ENCODE measurements at regions not wholly inside any gene's neighbourhood (a gene's known extent, or its start where the extent isn't known, plus 50 kb on each side); places are given as distances from the start of the nearest gene placed in this dataset.

DNA sequence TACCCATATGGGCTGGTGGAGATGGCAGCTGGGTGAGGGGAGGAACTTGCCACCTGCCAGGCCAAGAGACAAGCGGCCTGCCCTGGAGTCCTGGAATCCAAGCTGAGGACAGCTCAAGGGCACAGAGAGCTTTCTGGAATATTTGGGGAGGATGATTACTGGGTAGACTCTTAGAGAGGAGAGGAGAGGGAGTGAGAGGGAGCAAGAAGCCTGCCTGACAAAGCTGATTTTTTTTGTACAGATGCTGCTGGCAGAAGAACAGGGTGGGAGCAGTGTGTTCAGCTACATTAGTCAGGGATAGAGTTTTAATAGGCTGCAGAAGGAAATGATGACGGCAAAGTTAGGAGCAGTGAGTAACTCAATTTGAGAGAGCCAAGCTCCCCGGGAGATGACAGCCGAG, 299.3 kb downstream of the NXPE2 start:
- intact Hi-C loops (cut with micrococcal nuclease): no loop called here
- Histone ChIP-seq H4K20me1 (ENCODE audit: insufficient read depth) (no peaks in the 10 kb centered on the region), H3K27me3 (ENCODE audit: insufficient read depth, low read length) (no peaks in the 10 kb centered on the region), H3K9ac (ENCODE audit: low read length) (no peak overlapping the region), H3K9me3 (ENCODE audit: control insufficient read depth in 1 of 2, insufficient read depth in 1 of 2, low read depth in 1 of 2, low read length in 2 of 2) (peaks cover 0 to 3% of the 10 kb centered on the region in 2 experiments; a peak in 2 of 4 replicates), H3K4me1 (ENCODE audit: control insufficient read depth in 1 of 2, insufficient read depth in 2 of 2, low read length in 2 of 2) (no peaks in the 10 kb centered on the region), H3K36me3 (ENCODE audit: control insufficient read depth in 1 of 2, insufficient read depth in 2 of 2, low read length in 2 of 2) (no peaks in the 10 kb centered on the region), H3K4me2 (ENCODE audit: low read length) (no peak overlapping the region), H2AFZ (ENCODE audit: low read depth, low read length, poor library complexity, severe bottlenecking) (no peak overlapping the region), H3K9me2 (ENCODE audit: insufficient read depth) (no peaks in the 10 kb centered on the region), H3K79me2 (ENCODE audit: insufficient read depth, low read length) (no peaks in the 10 kb centered on the region), H3K27ac (ENCODE audit: low read depth, low read length) (no peak overlapping the region), H3K4me3 (replicated peaks in 1 of 2; ENCODE audit: low read depth in 1 of 2, low read length in 2 of 2) (no peak overlapping the region)
- ChIA-PET POLR2A (no interaction called here), CTCF (no interaction called here), RAD21 (ENCODE audit: low non-redundant PET in 1 of 2, low total read pairs in 2 of 2, uncharacterized antibody in 2 of 2, unreplicated experiment in 2 of 2) (no interaction called here)
- TF ChIP-seq EZH2phosphoT487 (IDR thresholded peaks at IDR 0.05; ENCODE audit: borderline replicate concordance) (no peak), SP1 (IDR thresholded peaks at IDR 0.05; ENCODE audit: low read depth) (no peak), FOSL1 (IDR thresholded peaks at IDR 0.05; ENCODE audit: low read depth) (no peak), SIN3A (IDR thresholded peaks at IDR 0.05; ENCODE audit: low read depth) (no peak), POLR2AphosphoS5 (IDR thresholded peaks at IDR 0.05; ENCODE audit: low read depth, low read length) (no peak)
- DNase-seq (ENCODE audit: low read depth, low spot score): no peak
- no TSS peak for BruUV-seq (replicated peaks)
- ATAC-seq: no peak

DNA sequence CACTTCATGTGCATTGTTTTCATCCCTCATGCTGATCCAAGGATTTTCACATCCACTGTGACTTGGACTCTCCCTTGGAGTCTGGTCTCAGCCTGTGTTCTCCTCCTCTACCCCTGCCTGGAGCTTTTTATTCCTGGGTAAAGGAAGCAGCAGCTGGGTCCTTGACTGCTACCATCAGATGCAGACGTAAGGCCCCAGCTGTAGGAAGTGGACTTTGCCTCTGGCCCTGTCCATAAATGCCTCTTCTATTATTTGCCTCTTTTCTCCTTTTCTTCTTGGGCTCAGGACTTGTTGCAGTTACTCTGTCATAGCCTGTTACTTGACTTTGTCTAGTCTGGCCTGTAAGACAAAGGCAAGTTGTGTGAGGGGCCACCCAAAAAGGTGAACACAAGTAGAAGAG, 303.8 kb downstream of the NXPE2 start:
- Histone ChIP-seq H3K27ac (ENCODE audit: low read depth, low read length) (no peak overlapping the region), H3K9me3 (ENCODE audit: control insufficient read depth in 1 of 2, insufficient read depth in 1 of 2, low read depth in 1 of 2, low read length in 2 of 2) (peaks cover 0 to 3% of the 10 kb centered on the region in 2 experiments; a peak in 2 of 4 replicates), H3K9me2 (ENCODE audit: insufficient read depth) (no peaks in the 10 kb centered on the region), H3K79me2 (ENCODE audit: insufficient read depth, low read length) (no peaks in the 10 kb centered on the region), H3K27me3 (ENCODE audit: insufficient read depth, low read length) (no peaks in the 10 kb centered on the region), H3K4me1 (ENCODE audit: control insufficient read depth in 1 of 2, insufficient read depth in 2 of 2, low read length in 2 of 2) (no peaks in the 10 kb centered on the region), H3K36me3 (ENCODE audit: control insufficient read depth in 1 of 2, insufficient read depth in 2 of 2, low read length in 2 of 2) (no peaks in the 10 kb centered on the region), H2AFZ (ENCODE audit: low read depth, low read length, poor library complexity, severe bottlenecking) (no peak overlapping the region), H3K4me3 (replicated peaks in 1 of 2; ENCODE audit: low read depth in 1 of 2, low read length in 2 of 2) (no peak overlapping the region), H3K4me2 (ENCODE audit: low read length) (no peak overlapping the region), H4K20me1 (ENCODE audit: insufficient read depth) (no peaks in the 10 kb centered on the region), H3K9ac (ENCODE audit: low read length) (no peak overlapping the region)
- DNase-seq (ENCODE audit: low read depth, low spot score): no peak
- BruUV-seq (replicated peaks): no TSS peak
- CTCF ChIA-PET: no interaction called here
- POLR2A ChIA-PET: no interaction called here
- RAD21 ChIA-PET (ENCODE audit: low non-redundant PET in 1 of 2, low total read pairs in 2 of 2, uncharacterized antibody in 2 of 2, unreplicated experiment in 2 of 2): no interaction called here
- intact Hi-C loops (cut with micrococcal nuclease): no loop called here
- ATAC-seq: no peak
- TF ChIP-seq FOSL1 (IDR thresholded peaks at IDR 0.05; ENCODE audit: low read depth) (no peak), SRF (IDR thresholded peaks at IDR 0.05; ENCODE audit: low read depth) (no peak), CBX3 (IDR thresholded peaks at IDR 0.05; ENCODE audit: low read depth) (no peak), EGR1 (IDR thresholded peaks at IDR 0.05; ENCODE audit: low read depth) (no peak), JUND (IDR thresholded peaks at IDR 0.05) (no peak), ZFX (IDR thresholded peaks at IDR 0.05) (no peak), EZH2phosphoT487 (IDR thresholded peaks at IDR 0.05; ENCODE audit: borderline replicate concordance) (no peak), ELF1 (IDR thresholded peaks at IDR 0.05; ENCODE audit: borderline replicate concordance, low read depth) (no peak), EZH2 (IDR thresholded peaks at IDR 0.05) (no peak), ZNF274 (IDR thresholded peaks at IDR 0.05; ENCODE audit: low read depth, low read length) (no peak)
- TF ChIP-seq, protein P1, sequence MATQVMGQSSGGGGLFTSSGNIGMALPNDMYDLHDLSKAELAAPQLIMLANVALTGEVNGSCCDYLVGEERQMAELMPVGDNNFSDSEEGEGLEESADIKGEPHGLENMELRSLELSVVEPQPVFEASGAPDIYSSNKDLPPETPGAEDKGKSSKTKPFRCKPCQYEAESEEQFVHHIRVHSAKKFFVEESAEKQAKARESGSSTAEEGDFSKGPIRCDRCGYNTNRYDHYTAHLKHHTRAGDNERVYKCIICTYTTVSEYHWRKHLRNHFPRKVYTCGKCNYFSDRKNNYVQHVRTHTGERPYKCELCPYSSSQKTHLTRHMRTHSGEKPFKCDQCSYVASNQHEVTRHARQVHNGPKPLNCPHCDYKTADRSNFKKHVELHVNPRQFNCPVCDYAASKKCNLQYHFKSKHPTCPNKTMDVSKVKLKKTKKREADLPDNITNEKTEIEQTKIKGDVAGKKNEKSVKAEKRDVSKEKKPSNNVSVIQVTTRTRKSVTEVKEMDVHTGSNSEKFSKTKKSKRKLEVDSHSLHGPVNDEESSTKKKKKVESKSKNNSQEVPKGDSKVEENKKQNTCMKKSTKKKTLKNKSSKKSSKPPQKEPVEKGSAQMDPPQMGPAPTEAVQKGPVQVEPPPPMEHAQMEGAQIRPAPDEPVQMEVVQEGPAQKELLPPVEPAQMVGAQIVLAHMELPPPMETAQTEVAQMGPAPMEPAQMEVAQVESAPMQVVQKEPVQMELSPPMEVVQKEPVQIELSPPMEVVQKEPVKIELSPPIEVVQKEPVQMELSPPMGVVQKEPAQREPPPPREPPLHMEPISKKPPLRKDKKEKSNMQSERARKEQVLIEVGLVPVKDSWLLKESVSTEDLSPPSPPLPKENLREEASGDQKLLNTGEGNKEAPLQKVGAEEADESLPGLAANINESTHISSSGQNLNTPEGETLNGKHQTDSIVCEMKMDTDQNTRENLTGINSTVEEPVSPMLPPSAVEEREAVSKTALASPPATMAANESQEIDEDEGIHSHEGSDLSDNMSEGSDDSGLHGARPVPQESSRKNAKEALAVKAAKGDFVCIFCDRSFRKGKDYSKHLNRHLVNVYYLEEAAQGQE (IDR thresholded peaks at IDR 0.05; ENCODE audit: low read depth): no peak
- TF ChIP-seq, protein P2, sequence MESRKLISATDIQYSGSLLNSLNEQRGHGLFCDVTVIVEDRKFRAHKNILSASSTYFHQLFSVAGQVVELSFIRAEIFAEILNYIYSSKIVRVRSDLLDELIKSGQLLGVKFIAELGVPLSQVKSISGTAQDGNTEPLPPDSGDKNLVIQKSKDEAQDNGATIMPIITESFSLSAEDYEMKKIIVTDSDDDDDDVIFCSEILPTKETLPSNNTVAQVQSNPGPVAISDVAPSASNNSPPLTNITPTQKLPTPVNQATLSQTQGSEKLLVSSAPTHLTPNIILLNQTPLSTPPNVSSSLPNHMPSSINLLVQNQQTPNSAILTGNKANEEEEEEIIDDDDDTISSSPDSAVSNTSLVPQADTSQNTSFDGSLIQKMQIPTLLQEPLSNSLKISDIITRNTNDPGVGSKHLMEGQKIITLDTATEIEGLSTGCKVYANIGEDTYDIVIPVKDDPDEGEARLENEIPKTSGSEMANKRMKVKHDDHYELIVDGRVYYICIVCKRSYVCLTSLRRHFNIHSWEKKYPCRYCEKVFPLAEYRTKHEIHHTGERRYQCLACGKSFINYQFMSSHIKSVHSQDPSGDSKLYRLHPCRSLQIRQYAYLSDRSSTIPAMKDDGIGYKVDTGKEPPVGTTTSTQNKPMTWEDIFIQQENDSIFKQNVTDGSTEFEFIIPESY (IDR thresholded peaks at IDR 0.05; ENCODE audit: extremely low read depth, insufficient replicate concordance, low read length): no peak
- TF ChIP-seq, protein P3, sequence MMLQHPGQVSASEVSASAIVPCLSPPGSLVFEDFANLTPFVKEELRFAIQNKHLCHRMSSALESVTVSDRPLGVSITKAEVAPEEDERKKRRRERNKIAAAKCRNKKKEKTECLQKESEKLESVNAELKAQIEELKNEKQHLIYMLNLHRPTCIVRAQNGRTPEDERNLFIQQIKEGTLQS (IDR thresholded peaks at IDR 0.05): no peak

All from HCT116 (cell line).